T-helper 9 cell (primary cell): ENCODE measurements at regions not wholly inside any gene's neighbourhood (a gene's known extent, or its start where the extent isn't known, plus 50 kb on each side); places are given as distances from the start of the nearest gene placed in this dataset.

Experiments
- DNase-seq: peaks from one replicate; pipeline ENCODE4 v3.0.0-alpha.2; 2020

- no peak for DNase-seq
Observed at GRCh38 chr7:441684-442421, 77.8 kb downstream of the PDGFA start.

- DNase-seq = no peak
Observed at GRCh38 chr7:442457-442856, 77.2 kb downstream of the PDGFA start.

DNA sequence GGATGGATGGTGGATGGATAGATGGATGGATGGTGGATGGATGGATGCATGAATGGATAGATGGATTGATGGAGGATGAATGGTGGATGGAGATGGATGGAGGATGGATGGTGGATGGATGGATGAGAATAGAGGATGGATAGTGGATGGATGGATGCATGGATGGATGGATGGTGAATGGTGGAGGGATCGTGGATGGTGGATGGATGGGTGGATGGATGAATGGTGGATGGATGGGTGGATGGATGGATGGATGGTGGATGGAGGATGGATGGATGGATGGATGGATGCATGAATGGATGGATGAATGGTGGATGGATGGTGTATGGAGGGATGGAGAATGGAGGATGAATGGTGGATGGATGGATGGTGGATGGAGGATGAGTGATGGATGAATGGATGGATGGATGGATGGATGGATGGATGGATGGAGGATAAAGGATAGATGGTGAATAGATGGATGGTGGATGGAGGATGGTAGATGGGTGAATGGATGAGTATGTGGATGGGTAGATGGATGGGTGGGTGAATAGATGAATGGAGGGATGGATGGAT is 76.3 kb downstream of the PDGFA start:
- no peak for DNase-seq

DNA sequence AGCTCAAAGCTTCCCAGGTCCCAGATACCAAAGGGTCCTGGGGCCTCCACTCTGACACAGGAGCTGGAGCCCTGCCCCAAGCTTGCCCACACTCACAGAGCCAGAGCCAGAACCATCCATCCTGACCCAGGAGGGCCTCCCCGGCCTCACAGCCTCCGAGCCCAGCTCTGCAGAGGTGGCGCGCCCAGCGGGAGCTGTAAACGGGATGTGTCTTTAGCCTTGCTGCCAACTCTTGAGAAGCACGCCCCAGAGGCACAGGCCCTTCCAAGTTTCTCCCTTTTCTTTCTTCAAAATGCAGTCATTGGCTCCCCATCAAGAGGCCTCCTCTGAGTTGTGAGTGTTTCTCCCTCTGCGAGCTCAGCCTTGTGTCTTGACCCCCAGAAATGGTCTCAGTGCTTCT is 75.0 kb downstream of the PDGFA start:
- DNase-seq = no peak

DNA sequence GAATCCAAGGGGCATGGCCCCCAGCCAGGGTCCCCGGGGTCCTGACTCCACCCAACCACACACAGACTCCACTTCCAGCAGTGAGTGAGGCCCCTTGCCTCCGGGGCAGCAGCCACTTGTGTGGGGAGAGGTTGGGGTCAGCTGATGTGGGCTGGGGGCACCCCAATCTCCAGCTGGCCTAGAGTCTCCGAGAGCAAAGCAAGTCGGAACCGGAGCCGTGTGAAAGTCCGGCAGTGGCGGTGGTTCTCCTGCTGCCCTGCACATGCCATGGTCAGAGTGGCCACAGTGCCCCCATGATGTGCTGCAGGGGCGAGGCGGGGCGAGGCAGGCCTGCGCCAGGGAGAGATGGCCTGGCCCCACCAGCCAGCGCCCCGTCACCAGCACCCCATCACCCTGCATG is 74.6 kb downstream of the PDGFA start:
- no peak for DNase-seq

GRCh38 chr7:445563-446288 is 73.9 kb downstream of the PDGFA start:
- no peak for DNase-seq

DNA sequence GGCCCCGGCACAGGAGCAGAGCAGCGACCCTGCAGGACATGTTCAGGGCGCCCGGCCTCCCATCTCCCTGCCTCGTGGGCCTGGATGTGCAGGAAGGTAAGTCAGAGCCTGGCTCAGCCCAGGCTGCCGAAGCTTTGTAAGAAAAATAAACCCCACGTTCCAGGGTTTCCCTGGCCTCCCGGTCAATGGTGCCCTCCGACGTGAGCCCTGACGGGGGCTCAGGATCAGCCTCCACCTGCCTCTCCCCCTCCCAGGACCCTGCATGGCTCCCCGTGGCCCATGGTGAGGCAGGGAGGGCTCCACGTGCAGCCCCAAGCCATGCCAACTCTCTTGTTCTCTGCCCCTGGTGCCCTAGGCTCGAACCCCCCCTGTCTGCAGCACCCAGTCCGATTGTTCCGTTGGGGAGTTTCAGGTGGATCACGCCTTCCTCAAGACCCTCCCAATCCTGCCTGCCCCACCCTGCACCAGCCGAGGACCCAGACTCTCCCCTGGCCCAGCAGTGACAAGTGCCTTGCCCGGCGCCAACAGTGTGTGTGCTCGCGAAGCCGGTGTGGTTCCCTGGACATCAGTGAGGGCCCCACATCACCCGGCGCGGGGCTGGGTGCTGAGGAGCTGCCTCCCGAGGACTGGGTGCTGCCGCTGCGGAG is 73.2 kb downstream of the PDGFA start:
- DNase-seq = no peak
